ENCODE measurements at regions not wholly inside any gene's neighbourhood (a gene's known extent, or its start where the extent isn't known, plus 50 kb on each side); places are given as distances from the start of the nearest gene placed in this dataset.

DNA sequence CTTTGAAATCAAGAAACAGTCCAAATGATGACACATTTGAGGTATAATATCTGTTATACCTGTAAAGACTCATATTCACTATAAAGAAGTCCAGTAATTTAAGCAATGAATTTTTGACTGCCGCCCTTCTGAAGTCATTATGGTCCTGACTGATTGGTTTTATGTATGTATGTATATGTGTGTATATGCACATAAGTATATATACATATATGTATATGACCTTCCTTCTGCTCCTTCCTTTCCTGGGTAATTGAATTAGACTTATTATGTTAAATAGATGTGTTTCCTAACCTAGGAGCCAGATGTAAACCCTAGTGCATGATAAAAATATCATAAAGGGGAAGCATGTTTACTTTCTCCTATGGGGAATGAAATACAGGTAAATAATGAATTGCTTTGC is 343.1 kb upstream of the BRINP1 start:
- POLR2A ChIA-PET, result no interaction called here
- no peak for ATAC-seq
- no peak overlapping the region for H3K27ac ChIP-seq
- no peak for DNase-seq (ENCODE audit: low read depth in 1 of 2, low spot score in 1 of 2)
- TF ChIP-seq NR3C1 (IDR thresholded peaks at IDR 0.05), result no peak
- TF ChIP-seq RNF2 (IDR thresholded peaks at IDR 0.05; ENCODE audit: borderline replicate concordance, low read depth), result no peak
- 3% methylated on average over 1 of the region's 1 CpG for WGBS (ENCODE audit: missing lambda C conversion rate)
- FAIRE-seq, result no peak
- no peak overlapping the region for H3K4me3 ChIP-seq
- no peaks in the 10 kb centered on the region for H3K9me3 ChIP-seq
- H3K4me1 ChIP-seq, result no peaks in the 10 kb centered on the region
- CTCF ChIA-PET, result no interaction called here
- H3K4me2 ChIP-seq, result no peak overlapping the region

DNA sequence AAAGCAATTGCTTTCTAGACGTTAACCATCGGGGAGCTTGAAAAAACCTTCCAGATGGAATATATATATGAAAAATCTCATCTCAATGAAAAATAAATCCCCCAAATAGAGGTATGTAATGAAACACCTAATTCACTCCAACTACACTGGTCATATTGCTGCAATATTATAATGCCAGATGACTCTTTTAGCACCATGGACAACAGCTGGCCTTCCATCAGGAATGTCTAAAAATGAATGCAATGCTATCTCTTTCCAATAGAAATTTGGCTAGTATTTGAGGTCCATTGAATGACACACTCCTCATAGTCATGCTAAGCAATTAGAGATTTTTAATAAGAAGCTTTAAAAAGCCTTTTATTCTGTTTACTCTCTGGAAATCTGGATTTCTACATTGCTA is 340.2 kb upstream of the BRINP1 start:
- Histone ChIP-seq H3K9me3 (no peaks in the 10 kb centered on the region), H3K4me2 (no peak overlapping the region), H3K4me1 (no peaks in the 10 kb centered on the region), H3K4me3 (no peak overlapping the region), H3K27ac (no peak overlapping the region)
- no peak for DNase-seq (ENCODE audit: low read depth in 1 of 2, low spot score in 1 of 2)
- POLR2A ChIA-PET, result no interaction called here
- WGBS (ENCODE audit: missing lambda C conversion rate), result 2% methylated on average over 2 of the region's 2 CpGs
- no peak for FAIRE-seq
- CTCF ChIA-PET, result no interaction called here
- TF ChIP-seq, protein P1, sequence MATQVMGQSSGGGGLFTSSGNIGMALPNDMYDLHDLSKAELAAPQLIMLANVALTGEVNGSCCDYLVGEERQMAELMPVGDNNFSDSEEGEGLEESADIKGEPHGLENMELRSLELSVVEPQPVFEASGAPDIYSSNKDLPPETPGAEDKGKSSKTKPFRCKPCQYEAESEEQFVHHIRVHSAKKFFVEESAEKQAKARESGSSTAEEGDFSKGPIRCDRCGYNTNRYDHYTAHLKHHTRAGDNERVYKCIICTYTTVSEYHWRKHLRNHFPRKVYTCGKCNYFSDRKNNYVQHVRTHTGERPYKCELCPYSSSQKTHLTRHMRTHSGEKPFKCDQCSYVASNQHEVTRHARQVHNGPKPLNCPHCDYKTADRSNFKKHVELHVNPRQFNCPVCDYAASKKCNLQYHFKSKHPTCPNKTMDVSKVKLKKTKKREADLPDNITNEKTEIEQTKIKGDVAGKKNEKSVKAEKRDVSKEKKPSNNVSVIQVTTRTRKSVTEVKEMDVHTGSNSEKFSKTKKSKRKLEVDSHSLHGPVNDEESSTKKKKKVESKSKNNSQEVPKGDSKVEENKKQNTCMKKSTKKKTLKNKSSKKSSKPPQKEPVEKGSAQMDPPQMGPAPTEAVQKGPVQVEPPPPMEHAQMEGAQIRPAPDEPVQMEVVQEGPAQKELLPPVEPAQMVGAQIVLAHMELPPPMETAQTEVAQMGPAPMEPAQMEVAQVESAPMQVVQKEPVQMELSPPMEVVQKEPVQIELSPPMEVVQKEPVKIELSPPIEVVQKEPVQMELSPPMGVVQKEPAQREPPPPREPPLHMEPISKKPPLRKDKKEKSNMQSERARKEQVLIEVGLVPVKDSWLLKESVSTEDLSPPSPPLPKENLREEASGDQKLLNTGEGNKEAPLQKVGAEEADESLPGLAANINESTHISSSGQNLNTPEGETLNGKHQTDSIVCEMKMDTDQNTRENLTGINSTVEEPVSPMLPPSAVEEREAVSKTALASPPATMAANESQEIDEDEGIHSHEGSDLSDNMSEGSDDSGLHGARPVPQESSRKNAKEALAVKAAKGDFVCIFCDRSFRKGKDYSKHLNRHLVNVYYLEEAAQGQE (IDR thresholded peaks at IDR 0.05), result peak; percentile 25; the same call in 1 of the 2 replicates
- no peak for TF ChIP-seq HOXB13 (CRISPR knock-in tag; IDR thresholded peaks at IDR 0.05; ENCODE audit: low read depth)
- no peak for TF ChIP-seq CEBPB (IDR thresholded peaks at IDR 0.05)
- no peak for ATAC-seq

DNA sequence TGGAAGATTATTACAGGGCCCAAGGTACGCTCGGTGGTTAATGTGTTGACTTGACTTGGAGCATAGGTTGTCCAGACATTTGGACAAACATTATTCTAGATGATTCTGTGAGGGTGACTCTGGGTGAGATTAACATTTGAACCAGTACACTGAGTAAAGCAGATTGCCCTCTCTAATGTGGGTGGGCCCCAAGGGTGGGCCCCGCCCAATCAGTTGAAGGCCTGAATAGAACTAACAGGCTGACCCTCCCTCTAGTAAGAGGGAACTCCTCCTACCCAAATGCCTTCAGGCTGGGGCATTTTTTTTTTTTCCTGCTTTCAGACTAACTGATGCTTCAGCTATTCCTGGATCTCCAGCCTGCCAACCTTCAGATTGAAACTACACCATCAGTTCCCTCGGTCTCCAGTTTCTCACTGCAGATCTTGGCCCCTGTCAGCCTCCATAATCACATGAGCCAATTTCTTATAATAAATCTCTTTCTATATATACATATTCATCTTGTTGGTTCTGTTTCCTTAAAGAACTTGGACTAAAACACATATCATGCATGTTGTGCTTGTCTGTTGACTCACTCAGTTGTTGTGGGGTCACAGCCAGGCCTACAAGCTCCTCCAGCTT is 338.1 kb upstream of the BRINP1 start:
- FAIRE-seq (no peak), ATAC-seq (no peak), DNase-seq (ENCODE audit: low read depth in 1 of 2, low spot score in 1 of 2) (no peak)
- Histone ChIP-seq H3K4me2 (no peak overlapping the region), H3K4me3 (no peak overlapping the region), H3K27ac (no peak overlapping the region), H3K9me3 (no peaks in the 10 kb centered on the region), H3K4me1 (no peaks in the 10 kb centered on the region)
- WGBS (ENCODE audit: missing lambda C conversion rate), result 41% methylated on average over 4 of the region's 4 CpGs
- ChIA-PET CTCF (interaction anchor here (1.2 kb wide), 1 partner anchor 14 kb away, joined by 3 read pairs; no protein-coding TSS in a partner anchor), POLR2A (no interaction called here)
- TF ChIP-seq, protein P2, sequence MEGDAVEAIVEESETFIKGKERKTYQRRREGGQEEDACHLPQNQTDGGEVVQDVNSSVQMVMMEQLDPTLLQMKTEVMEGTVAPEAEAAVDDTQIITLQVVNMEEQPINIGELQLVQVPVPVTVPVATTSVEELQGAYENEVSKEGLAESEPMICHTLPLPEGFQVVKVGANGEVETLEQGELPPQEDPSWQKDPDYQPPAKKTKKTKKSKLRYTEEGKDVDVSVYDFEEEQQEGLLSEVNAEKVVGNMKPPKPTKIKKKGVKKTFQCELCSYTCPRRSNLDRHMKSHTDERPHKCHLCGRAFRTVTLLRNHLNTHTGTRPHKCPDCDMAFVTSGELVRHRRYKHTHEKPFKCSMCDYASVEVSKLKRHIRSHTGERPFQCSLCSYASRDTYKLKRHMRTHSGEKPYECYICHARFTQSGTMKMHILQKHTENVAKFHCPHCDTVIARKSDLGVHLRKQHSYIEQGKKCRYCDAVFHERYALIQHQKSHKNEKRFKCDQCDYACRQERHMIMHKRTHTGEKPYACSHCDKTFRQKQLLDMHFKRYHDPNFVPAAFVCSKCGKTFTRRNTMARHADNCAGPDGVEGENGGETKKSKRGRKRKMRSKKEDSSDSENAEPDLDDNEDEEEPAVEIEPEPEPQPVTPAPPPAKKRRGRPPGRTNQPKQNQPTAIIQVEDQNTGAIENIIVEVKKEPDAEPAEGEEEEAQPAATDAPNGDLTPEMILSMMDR (IDR thresholded peaks at IDR 0.05), result no peak
- TF ChIP-seq NPAS2 (CRISPR knock-in tag; IDR thresholded peaks at IDR 0.05; ENCODE audit: borderline replicate concordance), result no peak
- TF ChIP-seq TFCP2L1 (CRISPR knock-in tag; IDR thresholded peaks at IDR 0.05), result no peak
- TF ChIP-seq KDM1A (IDR thresholded peaks at IDR 0.05; ENCODE audit: low read depth), result no peak
- no peak for TF ChIP-seq MAFK (IDR thresholded peaks at IDR 0.05; ENCODE audit: partially characterized antibody)
- no peak for TF ChIP-seq ZNF302 (CRISPR knock-in tag; IDR thresholded peaks at IDR 0.05)

DNA sequence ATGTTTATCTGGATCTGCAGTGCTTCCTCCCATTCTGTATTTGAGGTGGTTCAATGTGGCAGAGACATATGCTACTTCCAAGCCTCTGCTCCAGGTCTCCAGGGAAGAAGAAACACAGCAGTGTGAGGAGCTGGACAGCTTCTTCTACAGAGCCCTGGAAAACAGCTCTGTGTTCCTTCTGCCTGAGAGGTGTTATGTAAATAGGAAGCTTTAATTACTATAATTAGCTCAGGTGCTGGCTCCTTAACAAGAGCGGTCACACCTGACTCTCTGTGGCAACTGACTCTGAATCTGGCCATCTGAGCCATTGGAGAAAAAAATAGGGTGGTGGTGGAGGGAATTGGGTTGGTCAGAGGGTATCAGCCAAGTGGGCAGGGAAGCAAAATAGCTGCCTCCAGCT is 332.4 kb upstream of the BRINP1 start:
- no peaks in the 10 kb centered on the region for H3K4me1 ChIP-seq
- no peak for FAIRE-seq
- no peak for TF ChIP-seq CBX2 (IDR thresholded peaks at IDR 0.05; ENCODE audit: borderline replicate concordance, low read depth)
- TF ChIP-seq HOXB13 (CRISPR knock-in tag; IDR thresholded peaks at IDR 0.05; ENCODE audit: low read depth), result no peak
- no peak for TF ChIP-seq JUNB (IDR thresholded peaks at IDR 0.05)
- TF ChIP-seq EHMT2 (IDR thresholded peaks at IDR 0.05; ENCODE audit: low read depth), result no peak
- TF ChIP-seq RCOR1 (IDR thresholded peaks at IDR 0.05; ENCODE audit: low read depth, low read length), result no peak
- no peak for TF ChIP-seq GATA3 (IDR thresholded peaks at IDR 0.05; ENCODE audit: borderline replicate concordance)
- no peak for TF ChIP-seq RFX5 (IDR thresholded peaks at IDR 0.05)
- H3K9me3 ChIP-seq, result no peaks in the 10 kb centered on the region; the same call in 2 of the 3 replicates
- ChIA-PET CTCF (interaction anchor here (1.0 kb wide), 1 partner anchor 12 kb away, joined by 3 read pairs; no protein-coding TSS in a partner anchor), POLR2A (no interaction called here)
- WGBS (ENCODE audit: missing lambda C conversion rate), result 0% methylated on average over 1 of the region's 1 CpG
- H3K4me3 ChIP-seq, result no peak overlapping the region
- DNase-seq (ENCODE audit: low read depth in 1 of 2, low spot score in 1 of 2), result no peak
- H3K4me2 ChIP-seq, result no peak overlapping the region
- H3K27ac ChIP-seq, result no peak overlapping the region
- no peak for ATAC-seq

Data from A549 (cell line).